H1 (cell line): ENCODE measurements at regions not wholly inside any gene's neighbourhood (a gene's known extent, or its start where the extent isn't known, plus 50 kb on each side); places are given as distances from the start of the nearest gene placed in this dataset.

Source experiments
- ASH2L ChIP-seq: fragments of 200-600, 300-600 bp; sonication (generic); IDR thresholded peaks from one replicate; pipeline ENCODE4 v1.7.1; 2017; ENCODE audit warnings: low read length
- HDAC6 ChIP-seq: IDR thresholded peaks from one replicate; pipeline ENCODE4 v1.7.1; 2012; ENCODE audit warnings: low read depth, mild to moderate bottlenecking, inconsistent platforms, low read length, moderate library complexity
- JUND ChIP-seq: IDR thresholded peaks from 2 replicates; pipeline ENCODE4 v1.6.1; 2011; ENCODE audit warnings: mild to moderate bottlenecking, improper control_type of control experiment, low read length

DNA sequence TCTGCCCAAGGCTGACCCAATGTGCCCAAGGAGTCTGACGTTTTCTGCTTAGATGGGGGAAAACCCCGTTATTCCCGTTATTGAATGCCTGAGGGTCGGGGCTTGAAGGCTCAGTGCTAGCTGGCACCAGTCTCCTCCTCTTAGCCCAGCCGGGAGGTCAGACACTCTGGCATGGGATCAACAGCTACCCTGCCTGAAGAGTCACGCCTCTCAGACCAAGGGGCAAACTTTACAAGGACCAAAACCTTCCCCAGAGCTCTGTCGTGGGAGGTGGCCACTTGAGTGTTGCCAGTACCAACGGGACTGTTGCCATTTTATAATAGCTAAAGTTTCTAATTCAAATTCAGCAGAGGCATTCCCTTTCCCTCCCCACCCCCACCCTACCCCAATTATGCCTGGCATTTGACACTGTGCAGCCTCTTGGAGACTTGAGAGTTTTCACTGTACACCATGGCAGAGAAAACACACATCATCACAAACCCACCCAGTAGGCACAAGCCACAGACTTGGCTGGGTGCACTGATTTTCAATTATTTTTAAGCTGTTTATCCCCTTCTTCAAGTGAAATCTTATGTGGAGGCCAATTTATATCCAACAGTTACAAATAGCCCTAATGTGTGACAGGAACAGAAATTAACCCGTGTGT lies 137.5 kb upstream of the SYT13 start (continued):
- TF ChIP-seq HDAC6 (no peak), JUND (no peak), ASH2L (no peak)
